ENCODE measurements at regions not wholly inside any gene's neighbourhood (a gene's known extent, or its start where the extent isn't known, plus 50 kb on each side); places are given as distances from the start of the nearest gene placed in this dataset.

DNA sequence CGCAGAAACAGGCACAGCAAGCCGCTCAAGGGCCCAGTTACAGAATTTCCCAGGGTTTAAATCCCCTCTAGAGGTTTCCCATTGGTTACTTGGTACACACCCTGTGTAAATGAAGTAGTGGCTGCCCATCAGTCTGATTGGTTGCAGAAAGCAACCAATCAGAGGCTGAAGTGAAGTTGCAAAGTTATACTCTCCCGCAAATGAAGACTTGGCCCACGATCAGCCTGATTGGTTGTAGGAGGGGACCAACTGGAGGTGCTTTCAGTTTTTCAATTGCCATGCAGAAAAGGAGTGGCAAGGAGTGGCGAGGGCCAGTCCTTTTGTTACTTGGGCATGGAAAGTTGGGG, 909.2 kb upstream of the AUTS2 start:
- ATAC-seq (ENCODE audit: insufficient number of reproducible peaks, low FRiP score, low read depth) = no peak
- H3K27ac ChIP-seq = no peak overlapping the region
- H3K4me1 ChIP-seq (ENCODE audit: control insufficient read depth in 1 of 2, low read depth in 2 of 2) = no peaks in the 10 kb centered on the region
- H3K27me3 ChIP-seq (replicated peaks; ENCODE audit: insufficient read depth) = no peaks in the 10 kb centered on the region
- TF ChIP-seq, protein P1, sequence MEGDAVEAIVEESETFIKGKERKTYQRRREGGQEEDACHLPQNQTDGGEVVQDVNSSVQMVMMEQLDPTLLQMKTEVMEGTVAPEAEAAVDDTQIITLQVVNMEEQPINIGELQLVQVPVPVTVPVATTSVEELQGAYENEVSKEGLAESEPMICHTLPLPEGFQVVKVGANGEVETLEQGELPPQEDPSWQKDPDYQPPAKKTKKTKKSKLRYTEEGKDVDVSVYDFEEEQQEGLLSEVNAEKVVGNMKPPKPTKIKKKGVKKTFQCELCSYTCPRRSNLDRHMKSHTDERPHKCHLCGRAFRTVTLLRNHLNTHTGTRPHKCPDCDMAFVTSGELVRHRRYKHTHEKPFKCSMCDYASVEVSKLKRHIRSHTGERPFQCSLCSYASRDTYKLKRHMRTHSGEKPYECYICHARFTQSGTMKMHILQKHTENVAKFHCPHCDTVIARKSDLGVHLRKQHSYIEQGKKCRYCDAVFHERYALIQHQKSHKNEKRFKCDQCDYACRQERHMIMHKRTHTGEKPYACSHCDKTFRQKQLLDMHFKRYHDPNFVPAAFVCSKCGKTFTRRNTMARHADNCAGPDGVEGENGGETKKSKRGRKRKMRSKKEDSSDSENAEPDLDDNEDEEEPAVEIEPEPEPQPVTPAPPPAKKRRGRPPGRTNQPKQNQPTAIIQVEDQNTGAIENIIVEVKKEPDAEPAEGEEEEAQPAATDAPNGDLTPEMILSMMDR (IDR thresholded peaks at IDR 0.05) = no peak
- no peaks in the 10 kb centered on the region for H3K36me3 ChIP-seq
- H3K4me3 ChIP-seq = no peak overlapping the region
- H3K9me3 ChIP-seq = no peaks in the 10 kb centered on the region
- no peak for DNase-seq (ENCODE audit: low spot score)

DNA sequence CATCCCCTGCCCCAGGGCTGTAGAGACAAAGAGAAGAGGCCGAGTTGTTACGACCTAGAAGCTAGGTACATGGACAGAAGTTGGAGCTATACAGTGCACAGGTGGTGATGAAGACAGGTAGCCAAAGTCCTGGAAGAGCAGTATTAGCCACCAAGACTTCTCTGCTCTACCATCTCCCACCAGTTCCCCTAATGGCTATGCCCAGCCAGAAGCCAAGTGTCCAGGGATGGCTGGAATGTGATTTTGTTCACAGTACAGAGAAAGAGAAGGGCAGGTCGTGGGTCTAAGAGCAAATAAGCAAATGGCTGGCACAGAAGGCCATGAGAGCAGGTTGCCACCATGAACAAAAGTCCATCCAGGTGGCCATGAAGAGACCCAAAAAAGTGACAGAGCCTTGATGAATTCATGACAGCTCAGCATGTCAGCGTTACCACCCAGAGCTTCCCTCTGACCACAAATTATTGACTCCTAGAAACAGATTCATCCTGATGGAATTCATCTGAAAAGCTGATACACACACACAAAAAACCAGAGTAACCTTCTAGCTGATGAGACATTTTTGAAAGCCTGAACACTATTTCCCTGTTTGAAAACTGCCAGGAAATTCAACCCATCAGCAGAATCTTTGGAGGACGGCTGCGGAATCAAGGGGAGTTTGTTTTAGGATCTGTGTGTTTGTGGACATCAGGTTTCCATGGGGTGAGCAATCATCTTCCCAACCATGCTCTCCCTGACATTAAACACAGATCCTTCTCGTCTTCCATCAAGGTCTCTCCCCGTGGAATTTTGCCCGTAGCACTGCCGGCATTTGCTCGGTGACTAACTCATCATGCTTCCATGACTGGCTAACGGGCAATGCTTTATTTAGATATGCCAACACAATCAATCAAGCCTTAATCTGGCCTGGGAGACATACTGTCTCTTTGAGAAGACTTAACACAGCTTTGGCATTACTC, 906.7 kb upstream of the AUTS2 start:
- Histone ChIP-seq H3K27ac (no peak overlapping the region), H3K9me3 (no peaks in the 10 kb centered on the region)
- TF ChIP-seq, protein P1 (IDR thresholded peaks at IDR 0.05) = no peak

GRCh38 chr7:68692511-68692910, 905.8 kb upstream of the AUTS2 start:
- ATAC-seq (ENCODE audit: insufficient number of reproducible peaks, low FRiP score, low read depth) = no peak
- no peaks in the 10 kb centered on the region for H3K9me3 ChIP-seq
- TF ChIP-seq, protein P1 (IDR thresholded peaks at IDR 0.05) = no peak
- no peak overlapping the region for H3K4me3 ChIP-seq
- H3K4me1 ChIP-seq (ENCODE audit: control insufficient read depth in 1 of 2, low read depth in 2 of 2) = no peaks in the 10 kb centered on the region
- H3K36me3 ChIP-seq = no peaks in the 10 kb centered on the region
- DNase-seq (ENCODE audit: low spot score) = no peak
- no peaks in the 10 kb centered on the region for H3K27me3 ChIP-seq (replicated peaks; ENCODE audit: insufficient read depth)
- H3K27ac ChIP-seq = no peak overlapping the region

More for the DNA sequence above, 906.7 kb upstream of the AUTS2 start:
- DNase-seq (ENCODE audit: low spot score) (no peak), ATAC-seq (ENCODE audit: insufficient number of reproducible peaks, low FRiP score, low read depth) (no peak)
- Histone ChIP-seq H3K36me3 (no peaks in the 10 kb centered on the region), H3K27me3 (replicated peaks; ENCODE audit: insufficient read depth) (no peaks in the 10 kb centered on the region), H3K4me3 (no peak overlapping the region), H3K4me1 (ENCODE audit: control insufficient read depth in 1 of 2, low read depth in 2 of 2) (no peaks in the 10 kb centered on the region)

DNA sequence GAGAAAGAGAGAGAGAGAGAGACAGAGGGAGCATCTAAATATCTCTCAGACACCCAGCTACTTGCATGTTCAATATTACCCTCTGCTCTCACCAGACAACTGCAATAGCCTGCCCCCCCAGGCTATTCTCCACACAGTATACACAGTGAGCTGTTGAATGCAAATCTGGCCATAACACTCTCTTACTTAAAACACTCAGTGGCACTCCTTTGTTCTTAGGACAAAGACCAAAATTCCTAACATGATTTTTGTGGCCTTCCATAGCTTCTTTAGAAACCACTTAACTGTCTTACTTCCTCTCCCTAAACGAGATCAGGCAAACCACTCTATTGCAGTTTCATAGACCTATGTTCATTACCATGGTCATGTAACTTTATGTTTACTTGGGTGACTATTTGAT, 903.6 kb upstream of the AUTS2 start:
- ATAC-seq (ENCODE audit: insufficient number of reproducible peaks, low FRiP score, low read depth) (no peak), DNase-seq (ENCODE audit: low spot score) (no peak)
- no peak overlapping the region for H3K4me3 ChIP-seq

DNA sequence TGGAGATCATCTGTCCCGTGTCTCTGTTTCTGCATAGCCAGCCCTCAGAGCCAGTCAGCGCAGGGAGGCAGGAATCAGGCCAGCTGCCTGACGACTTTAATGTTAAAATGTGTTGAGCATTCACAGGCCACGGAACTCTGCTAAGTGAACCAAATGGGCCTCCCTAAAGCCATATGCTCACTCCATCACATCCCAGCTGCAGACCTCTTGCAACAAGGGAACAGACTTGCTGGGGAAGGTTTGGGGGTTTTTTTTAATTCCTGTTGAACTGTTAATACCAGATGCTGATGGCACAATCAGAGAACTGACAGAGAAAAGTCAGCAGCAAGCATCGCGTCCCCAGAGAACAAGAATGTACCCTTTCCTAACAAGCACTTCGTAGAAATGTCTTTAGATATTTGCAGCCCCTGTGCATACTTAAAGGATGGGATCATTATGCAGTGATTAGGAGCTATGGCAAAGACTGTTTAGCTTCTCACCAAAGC, 900.4 kb upstream of the AUTS2 start:
- H3K9me3 ChIP-seq = no peaks in the 10 kb centered on the region
- DNase-seq (ENCODE audit: low spot score) = no peak
- ATAC-seq (ENCODE audit: insufficient number of reproducible peaks, low FRiP score, low read depth) = no peak
- no peak overlapping the region for H3K27ac ChIP-seq
- TF ChIP-seq, protein P1 (IDR thresholded peaks at IDR 0.05) = no peak
- no peak overlapping the region for H3K4me3 ChIP-seq
- H3K36me3 ChIP-seq = no peaks in the 10 kb centered on the region
- H3K4me1 ChIP-seq (ENCODE audit: control insufficient read depth in 1 of 2, low read depth in 2 of 2) = no peaks in the 10 kb centered on the region
- H3K27me3 ChIP-seq (replicated peaks; ENCODE audit: insufficient read depth) = no peaks in the 10 kb centered on the region

More for the DNA sequence above, 903.6 kb upstream of the AUTS2 start:
- TF ChIP-seq, protein P1 (IDR thresholded peaks at IDR 0.05) = no peak
- Histone ChIP-seq H3K36me3 (no peaks in the 10 kb centered on the region), H3K27me3 (replicated peaks; ENCODE audit: insufficient read depth) (no peaks in the 10 kb centered on the region), H3K9me3 (no peaks in the 10 kb centered on the region), H3K27ac (no peak overlapping the region), H3K4me1 (ENCODE audit: control insufficient read depth in 1 of 2, low read depth in 2 of 2) (no peaks in the 10 kb centered on the region)
